A172 (cell line): ENCODE measurements at regions not wholly inside any gene's neighbourhood (a gene's known extent, or its start where the extent isn't known, plus 50 kb on each side); places are given as distances from the start of the nearest gene placed in this dataset.

ENCODE experiments used
- DNase-seq: peaks from one replicate; pipeline ENCODE4 v3.0.0-alpha.2; 2015; ENCODE audit warnings: low spot score

DNA sequence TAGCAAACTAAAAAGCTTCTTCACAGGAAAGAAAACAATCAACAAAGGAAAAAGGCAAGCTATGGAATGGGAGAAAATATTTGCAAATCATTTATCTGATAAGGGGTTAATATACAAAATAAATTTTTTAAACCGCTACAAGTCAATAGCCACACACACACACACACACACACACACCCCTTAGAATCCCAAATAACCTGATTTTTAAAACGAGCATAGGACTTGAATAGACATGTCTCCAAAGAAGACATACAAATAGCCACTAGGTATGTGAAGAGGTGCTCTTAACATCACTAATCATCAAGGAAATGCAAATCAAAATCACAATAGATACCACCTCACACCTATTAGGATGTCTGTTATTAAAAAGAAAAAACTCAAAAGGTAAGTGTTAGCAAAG, 187.7 kb downstream of the TRIM27 start:
- no peak for DNase-seq

DNA sequence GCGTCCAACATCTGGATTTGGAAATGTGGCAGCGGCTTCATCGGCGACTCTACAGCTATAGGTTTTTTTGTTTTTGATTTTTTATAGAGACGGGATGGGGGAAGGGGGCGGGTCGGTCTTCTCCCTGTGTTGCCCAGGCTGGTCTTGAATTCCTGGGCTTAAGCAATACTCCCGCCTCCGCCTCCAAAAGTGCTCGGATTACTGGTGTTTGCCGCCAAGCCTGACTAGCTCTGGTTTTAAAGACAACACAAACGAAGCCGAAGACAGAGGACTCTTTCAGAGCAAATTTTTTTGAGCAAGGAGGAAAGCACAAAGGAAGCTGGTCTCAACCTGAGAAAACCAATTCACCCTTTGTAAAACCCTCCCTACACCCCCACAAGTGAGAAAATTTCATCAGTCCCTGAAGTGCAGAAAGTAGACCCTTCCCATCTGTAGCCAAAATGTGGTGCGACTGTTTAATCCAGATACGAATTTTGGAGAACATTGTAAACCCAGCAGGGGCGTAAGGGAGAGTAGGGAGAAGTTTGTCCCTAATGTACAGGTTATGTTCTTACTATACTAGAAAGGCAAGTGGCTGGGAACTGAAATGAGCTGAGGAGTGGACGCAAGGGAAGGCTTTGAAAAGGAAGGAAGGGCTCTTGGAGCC, 185.9 kb downstream of the TRIM27 start:
- DNase-seq: no peak

DNA sequence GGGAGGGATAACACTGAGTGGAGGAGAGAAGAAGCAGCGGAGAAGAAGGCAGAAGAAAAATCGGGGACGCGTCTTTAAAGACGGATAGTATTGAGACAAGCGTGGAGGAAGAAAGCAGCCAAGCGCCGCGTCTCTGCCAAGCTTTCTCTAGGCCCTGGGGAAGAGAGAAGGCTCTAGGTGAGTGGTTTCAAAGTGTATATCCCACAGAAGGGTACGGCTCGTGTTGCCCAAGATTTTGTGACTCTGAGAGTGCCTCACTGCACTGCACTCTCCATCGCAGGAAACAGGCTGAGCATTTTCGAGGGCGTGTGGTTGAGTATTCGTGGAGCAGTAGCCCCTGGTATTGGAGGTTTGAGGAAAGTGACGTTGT, 185.4 kb downstream of the TRIM27 start:
- no peak for DNase-seq

DNA sequence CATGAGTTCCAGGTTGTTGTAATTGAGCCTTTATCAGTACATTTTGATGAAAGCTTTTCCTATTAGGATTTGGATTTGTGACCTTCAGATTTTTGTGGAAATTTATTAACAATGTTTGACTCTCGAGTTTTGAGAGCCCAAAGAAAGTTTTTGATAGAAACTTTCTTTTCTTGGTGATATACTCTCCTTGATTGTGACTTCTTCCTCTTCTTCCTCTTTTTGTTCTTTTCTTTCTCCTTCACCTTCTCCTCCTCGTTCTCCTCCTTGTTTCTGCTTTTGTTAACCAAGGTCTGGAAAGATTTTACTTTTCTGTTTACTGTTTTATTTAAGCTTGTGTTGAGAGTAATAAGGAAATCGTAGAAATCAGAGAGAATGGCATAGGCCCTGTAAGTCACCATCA, 182.4 kb downstream of the TRIM27 start:
- DNase-seq: no peak

DNA sequence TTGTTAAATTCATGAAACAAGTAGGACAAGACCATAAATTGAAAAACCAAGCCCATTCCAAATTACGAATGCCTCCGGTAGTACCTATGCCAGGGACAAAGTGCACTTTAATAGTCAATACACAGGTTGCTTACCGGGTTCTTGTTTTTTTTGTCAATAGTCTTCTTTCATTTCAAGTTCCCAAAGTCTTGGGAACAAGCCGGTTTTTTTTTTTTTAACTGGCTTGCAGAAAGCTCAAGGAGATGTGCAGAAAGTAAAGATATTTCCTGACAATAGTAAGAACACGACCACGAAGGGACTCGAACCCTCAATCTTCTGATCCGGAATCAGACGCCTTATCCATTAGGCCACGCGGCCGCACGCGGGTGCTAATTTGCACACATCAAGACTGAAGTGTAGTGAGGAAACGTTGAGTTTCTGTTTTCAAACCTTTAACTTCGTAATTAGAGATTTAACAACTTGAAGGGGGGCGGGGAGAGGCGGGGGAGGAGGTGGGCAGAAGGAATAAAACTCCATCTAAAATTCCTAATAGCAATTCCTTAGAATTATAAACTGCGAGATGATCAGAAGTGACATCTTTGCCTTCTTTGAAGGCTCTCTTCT, 181.0 kb downstream of the TRIM27 start:
- peak; percentile 91 for DNase-seq

DNA sequence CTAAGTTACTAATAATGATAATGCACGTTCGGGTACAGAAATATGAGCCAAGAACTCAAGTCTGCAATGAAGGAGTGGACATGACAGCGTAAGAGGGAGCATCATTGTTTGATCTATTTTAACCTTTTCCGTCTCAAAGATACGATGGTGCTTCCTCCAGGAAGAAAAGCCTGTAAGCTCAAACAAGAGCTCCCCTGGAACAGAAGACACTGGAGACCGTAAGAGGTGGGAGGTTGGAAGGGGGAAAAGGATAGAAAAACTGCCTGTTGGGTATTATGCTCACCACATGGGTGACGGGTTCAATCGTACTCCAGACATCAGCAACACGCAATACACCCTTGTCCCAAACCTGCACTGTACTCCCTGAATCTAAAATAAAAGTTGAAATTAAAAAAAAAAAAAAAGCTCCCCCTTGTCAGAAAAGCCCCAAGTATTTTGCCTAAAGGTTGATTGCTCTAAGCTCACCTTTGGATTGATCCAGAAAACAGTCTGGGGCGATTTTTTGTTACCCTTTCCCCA, 180.5 kb downstream of the TRIM27 start:
- no peak for DNase-seq

DNA sequence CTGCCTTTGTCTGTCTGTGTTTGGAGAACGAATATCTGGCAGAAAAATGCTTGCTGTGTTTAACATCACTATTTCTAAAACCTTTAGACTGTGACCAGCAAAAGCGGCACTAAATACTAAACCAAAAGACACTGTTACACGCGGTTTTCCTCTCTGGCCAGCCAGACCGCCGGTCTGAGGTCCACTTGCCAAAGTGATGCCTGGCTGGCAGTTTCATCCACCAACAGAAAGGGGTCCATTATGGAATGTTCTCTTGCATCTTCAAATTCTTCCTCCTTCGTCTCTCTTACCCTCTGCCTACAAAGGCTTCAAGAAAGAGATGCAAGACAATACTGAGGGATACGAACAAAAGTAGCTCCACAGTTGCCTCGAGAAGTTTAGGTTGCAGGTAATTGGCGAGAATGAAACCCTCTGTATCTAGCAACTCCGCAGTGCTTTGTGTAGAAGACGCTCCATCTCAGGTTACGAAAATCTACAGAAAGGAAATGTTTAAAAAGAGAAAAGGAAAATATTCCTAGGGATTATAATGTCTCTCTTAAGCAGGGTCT, 176.6 kb downstream of the TRIM27 start:
- no peak for DNase-seq

DNA sequence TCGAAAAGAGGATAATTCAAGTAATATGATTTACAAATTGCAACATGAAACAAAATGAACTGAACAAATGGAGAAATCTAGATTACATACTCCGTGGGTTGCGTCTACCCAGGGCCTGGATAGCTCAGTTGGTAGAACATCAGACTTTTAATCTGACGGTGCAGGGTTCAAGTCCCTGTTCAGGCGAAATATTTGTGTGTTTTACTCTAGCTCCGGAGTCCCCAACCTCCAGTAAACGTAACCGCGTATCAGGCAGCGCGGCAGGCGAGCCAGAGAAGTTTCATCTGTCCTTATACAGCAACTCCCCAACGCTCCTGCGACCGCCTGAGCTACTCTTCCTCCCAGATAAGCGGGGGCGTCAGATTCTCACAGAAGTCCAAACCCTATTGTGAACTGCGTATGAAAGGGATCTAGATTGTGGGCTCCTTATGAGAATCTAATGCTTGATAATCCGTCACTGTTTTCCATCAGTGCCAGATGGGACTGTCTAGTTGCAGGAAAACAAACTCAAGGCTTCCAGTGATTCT, 176.1 kb downstream of the TRIM27 start:
- DNase-seq: peak; percentile 96

DNA sequence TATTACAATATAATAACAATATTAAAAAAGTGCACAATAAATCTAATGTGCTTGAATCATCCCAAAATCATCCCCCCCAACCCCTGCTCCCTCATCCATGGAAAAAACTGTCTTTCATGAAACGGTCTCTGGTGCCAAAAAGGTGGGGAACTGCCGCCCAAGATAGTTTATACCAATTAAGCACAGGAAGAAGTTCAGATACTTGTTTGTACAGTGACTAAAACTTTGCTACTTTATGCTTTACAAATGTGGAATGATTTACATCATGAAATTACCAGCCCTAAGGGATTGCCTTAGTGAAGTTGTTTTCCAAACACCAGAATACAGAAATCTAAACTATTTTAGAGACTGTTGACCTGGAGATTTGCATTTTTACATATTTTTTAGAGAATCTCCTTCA, 175.6 kb downstream of the TRIM27 start:
- no peak for DNase-seq

DNA sequence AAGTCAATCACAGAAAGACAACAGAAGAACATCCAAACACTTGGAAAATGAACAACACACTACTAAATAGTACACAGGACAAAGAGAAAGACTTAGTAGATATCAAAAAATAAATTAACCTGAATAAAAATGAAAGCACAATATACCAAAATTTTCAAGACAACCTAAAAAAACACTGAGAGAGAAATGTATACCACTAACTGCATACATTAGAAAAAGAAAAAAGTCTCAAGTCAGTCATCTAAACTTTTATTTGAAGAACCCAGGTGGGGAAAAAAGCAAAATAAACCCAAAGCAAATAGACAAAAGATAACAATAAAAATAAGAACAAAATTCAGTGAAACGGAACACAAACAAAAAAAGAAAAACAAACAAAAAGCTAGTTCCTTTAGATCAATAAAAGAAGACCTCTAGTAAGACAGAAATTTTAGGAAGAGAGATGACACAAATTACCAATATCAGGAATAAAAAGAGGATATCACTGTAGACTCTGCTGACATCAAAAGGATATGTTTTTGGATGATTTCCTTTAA, 172.8 kb downstream of the TRIM27 start:
- DNase-seq: no peak

DNA sequence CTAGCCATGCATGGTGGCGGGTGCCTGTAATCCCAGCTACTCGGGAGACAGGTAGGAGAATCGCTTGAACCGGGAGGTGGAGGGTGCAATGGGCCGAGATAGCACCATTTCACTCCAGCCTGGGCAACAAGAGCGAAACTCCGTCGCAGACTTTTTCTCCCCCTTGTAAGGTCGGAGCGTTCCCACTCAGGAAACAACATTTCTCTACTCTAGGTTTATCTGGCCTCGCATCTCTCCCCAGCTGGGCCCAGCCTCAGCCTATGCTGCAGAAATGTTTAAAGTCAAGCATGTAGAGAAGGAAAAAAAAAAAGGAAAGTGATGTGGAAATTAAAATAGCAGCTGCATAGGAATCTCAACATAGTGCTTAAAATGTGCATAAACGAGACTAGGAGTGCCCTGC, 172.3 kb downstream of the TRIM27 start:
- DNase-seq: no peak

DNA sequence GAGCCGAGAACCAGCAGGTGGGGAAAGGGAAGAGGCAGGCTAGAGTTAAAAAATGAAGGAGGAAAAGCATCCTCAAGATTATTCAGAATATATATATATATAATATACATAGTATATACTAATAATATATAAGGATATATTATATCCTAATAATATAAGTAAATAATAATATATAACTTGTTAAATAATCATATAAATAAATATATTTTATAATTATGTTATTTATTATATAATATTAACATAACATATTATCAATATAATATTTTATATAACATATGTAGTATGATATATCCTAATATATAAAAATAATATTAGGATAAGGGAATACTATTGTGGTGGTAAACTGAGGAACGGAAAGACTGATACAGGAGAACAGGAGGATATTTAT, 171.8 kb downstream of the TRIM27 start:
- DNase-seq: no peak

DNA sequence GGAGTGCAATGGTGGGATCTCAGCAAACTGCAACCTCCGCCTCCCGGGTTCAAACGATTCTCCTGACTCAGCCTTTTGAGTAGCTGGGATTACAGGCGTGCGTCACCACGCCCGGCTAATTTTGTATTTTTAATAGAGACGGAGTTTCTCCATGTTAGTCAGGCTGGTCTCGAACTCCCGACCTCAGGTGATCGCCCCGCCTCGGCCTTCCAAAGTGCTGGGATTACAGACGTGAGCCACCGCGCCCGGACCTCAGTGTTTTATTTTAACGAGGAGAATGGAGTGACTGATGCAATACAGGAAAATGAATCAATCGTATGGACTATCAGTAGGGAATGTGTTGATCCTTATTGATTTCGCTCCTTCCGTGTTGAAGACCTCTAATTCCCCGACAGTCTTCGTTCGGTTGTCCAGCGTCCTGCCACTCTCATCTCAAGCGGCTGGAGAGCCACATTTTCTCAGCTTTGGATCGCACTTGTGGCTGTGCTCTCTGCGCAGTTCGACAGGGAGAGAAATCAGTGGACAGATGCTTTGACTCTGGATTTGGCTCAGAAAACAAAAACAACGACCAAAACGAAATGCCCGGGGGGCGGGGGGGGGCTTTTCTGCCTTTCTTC, 166.2 kb downstream of the TRIM27 start:
- DNase-seq: peak; percentile 49

DNA sequence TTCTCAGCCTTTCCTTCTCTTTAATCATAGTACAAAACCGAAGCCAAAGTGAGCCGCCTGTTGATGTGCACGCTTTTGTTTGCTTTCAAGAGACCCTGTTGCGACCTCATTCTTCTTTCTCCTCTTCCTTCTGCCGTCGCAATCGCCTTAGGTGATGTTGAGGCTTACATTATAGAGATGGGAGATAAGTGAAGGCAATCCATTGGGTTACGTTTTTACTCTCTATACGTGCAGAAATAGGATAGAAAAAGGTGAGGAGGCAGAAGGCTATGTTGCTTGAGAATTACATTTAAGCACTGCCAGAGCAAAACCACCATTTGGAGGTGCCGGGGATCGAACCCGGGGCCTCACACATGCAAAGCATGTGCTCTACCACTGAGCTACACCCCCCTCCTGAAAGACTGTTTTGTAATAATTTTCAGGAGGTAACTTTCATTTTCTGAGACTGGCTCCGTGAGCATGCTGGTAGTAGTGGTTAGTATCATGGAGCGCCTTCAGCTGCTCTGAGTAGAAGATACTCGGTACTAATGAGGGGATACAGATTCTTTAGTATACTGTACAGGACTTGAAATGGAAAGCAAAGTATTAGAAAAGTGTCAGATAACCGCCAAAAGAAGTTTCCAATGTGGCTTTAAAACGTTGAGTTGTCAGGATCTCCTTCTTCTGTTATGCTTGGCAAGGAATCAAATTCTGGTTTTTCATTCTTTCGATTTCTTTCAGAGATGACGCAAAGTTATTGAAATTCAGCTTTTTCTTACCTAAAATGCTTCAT, 165.6 kb downstream of the TRIM27 start:
- DNase-seq: peak; percentile 90

DNA sequence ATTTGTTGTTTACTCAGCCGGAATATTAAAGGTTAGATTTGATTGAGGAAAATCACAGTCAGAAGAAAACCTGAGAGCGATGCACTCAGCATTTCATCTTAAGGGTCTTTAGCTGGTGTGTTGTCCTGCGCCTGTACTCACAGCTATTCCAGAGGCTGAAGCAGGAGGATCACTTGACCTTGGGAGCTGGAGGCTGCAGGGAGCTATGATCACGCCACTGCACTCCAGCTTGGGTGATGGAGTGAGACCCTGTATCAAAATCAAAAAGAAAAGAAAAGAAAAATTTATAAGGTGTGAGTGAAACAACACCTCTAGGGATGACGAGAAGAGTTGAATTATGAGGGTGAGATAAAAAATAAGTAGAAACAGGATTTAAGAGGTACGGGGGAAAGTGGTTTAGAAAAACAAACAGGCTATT, 165.0 kb downstream of the TRIM27 start:
- DNase-seq: no peak

DNA sequence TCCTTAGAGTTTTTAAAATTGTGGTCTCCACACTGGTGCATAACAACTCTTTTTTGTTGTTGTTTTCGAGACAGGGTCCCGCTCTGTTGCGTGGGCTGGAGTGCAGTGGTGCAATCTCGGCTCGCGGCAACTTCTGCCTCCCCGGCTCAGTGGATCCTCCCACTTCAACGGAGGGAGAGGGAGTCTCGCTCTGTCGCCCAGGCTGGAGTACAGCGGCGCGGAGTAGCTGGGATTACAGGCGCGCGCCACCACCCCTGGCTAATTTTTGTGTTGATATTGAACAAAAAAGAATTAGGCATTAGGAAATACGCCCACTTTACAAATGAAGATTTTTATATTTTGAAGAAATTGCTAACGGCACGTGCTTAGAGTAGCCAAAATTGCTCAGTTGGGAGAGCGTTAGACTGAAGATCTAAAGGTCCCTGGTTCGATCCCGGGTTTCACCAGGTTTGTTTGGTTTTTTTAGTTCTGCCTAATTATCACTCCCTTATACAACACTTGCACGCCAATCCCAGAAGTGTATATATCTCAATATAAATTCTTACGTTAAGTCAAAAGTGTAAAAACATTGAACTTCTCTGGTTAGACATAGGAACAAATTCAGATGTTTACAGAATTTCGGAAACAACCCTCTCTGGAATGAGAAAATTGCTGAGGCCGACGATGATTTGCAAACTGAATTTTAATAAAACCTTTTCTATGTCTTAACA, 159.6 kb downstream of the TRIM27 start:
- no peak for DNase-seq

DNA sequence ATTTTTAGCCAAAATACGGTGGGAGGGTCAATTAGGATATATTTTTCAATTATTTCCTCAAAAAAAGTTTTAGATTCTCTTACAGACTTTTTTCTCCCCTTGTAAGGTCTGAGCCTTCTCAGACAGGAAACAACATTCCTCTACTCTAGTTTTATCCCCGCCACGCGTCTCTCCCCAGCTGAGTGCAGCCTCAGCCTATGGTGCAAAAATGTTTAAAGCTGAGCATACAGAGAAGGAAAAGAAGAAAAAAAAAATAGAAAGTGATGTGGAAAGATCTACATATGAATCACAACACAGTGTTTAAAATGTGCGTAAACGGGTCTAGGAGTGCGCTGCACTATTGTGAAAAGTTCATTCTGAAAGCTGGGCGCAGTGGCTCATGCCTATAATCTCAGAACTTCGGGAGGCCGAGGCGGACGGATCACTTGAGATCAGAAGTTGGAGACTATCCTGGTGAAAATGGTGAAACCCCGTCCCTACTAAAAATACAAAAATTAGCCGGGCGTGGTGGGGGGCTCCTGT, 159.0 kb downstream of the TRIM27 start:
- no peak for DNase-seq

DNA sequence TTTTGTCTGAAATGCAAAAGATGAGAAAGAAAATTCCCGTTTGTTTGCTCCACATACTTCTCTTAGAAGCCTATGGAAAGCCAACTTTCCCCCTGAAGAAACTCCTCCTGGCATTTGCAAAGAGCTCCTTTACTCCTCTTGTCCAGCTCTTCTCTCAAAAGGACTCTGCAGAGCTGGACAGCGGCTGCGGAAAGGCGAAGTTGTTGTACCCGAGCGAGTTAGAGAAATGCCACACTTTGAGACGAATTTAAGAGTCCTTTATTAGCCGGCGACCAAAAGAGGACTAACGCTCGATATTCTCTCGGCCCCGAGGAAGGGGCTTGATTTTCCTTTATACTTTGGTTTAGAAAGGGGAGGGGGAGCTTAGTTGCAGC, 157.8 kb downstream of the TRIM27 start:
- no peak for DNase-seq

DNA sequence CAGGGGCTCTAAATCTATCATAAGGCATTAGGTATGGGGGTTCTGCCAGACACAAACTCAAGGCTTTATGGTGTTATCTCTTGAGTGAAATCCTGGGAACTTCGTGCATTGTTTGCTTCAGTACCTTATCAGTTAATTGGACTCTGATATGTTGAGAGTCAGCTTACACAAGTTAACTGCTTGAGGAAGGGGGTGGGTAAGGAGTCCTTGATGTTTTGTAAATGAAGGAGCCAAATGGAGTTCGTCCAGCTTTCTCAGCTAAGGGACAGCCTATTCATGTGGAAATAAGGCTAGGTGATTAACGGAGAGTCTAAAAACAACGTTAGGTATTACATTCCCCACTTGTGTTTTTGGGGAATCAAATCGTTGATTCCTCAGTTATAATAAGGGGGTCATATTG, 157.4 kb downstream of the TRIM27 start:
- no peak for DNase-seq

DNA sequence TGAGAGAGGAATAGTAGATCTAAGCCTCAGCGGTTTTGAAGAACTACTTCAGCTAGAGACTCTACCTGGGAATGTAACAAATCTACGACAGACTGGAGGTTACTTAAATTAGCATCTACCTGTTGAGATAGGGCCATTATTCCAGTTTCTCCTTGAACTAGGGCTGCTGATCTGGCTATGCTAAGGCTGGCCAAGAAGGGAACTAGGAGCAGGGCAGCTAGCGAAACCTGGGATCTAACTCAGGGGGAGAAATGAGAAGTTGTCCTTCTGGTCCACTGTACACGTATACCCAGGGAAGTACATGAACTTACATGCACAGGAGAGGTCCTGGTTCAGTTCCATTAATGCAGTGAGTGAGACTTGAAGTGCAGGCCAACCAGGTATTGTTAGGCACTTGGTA, 156.7 kb downstream of the TRIM27 start:
- no peak for DNase-seq

DNA sequence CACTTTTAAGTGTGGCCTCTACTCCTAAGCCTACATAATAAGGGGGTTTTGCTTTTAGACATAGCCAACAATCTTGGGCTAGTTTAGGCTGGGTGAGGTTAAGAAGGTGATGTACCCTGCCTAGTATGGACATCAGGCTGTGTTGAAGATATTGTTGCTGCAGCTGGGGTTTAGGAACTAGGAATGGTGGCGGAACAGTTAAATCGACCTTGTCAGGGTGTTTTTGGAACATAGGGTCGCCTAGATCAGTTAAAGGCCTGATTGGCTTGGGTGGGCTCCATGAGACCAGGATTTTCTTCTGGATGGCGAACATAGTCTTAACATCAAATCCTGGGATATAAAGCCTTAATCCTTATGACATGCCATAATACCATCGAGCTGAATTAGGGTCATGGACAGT, 156.1 kb downstream of the TRIM27 start:
- DNase-seq: no peak
